Upper lobe of left lung (tissue), 4 donors: ENCODE measurements at regions not wholly inside any gene's neighbourhood (a gene's known extent, or its start where the extent isn't known, plus 50 kb on each side); places are given as distances from the start of the nearest gene placed in this dataset.

Experiments used
- EP300 ChIP-seq, 4 donors: sonication (generic); formaldehyde crosslinking; IDR thresholded peaks; one replicate each; pipeline ENCODE4 v1.5.1; 2017; ENCODE audit warnings: antibody characterized with exemption in 4 of 4, control low read depth in 2 of 4
- TF ChIP-seq, protein P1 (sequence below), 6 experiments: fragments of 450-650 bp in 4 of 6; fragments of 200-600 bp in 2 of 6; sonication (generic) in 2 of 6; IDR thresholded peaks; one replicate each; pipeline ENCODE4 v1.5.1; 2016 to 2019; ENCODE audit warnings: antibody characterized with exemption in 6 of 6

DNA sequence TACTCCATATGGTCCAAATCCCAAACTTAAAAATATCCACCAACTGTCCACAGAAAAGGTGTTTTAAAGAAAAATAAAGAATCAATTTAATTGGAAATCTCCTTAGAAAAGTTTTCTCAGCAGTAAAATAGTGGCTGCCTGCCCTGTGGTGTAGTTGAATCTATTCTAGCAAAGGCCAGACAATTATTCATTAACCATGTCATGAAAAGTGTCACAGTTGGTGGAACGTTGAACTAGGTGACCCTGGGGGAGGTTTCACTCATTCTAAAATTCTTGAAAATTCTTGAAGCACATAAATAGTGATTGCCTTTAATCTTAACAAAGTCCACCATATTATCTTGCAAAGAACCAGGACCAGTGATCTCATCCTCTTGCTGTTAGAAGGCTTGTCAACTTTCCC lies 78.4 kb upstream of the GZMB start:
- no peak for TF ChIP-seq EP300 (IDR thresholded peaks at IDR 0.05)
- TF ChIP-seq, protein P1, sequence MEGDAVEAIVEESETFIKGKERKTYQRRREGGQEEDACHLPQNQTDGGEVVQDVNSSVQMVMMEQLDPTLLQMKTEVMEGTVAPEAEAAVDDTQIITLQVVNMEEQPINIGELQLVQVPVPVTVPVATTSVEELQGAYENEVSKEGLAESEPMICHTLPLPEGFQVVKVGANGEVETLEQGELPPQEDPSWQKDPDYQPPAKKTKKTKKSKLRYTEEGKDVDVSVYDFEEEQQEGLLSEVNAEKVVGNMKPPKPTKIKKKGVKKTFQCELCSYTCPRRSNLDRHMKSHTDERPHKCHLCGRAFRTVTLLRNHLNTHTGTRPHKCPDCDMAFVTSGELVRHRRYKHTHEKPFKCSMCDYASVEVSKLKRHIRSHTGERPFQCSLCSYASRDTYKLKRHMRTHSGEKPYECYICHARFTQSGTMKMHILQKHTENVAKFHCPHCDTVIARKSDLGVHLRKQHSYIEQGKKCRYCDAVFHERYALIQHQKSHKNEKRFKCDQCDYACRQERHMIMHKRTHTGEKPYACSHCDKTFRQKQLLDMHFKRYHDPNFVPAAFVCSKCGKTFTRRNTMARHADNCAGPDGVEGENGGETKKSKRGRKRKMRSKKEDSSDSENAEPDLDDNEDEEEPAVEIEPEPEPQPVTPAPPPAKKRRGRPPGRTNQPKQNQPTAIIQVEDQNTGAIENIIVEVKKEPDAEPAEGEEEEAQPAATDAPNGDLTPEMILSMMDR (IDR thresholded peaks at IDR 0.05): no peak
